BJ (cell line): ENCODE measurements at regions not wholly inside any gene's neighbourhood (a gene's known extent, or its start where the extent isn't known, plus 50 kb on each side); places are given as distances from the start of the nearest gene placed in this dataset.

ENCODE experiments used
- CTCF ChIA-PET: fragments of 350-600 bp; formaldehyde crosslinking; extraction: SDS; loops from one replicate; lab custom pipeline; 2021; ENCODE audit warnings: antibody characterized with exemption, inconsistent platforms; lab: Yijun Ruan, JAX
- POLR2A ChIA-PET: fragments of 300-600 bp; sonication (Branson Sonifier 250); formaldehyde crosslinking; extraction: SDS; loops from one replicate; lab custom pipeline; 2021; ENCODE audit warnings: antibody characterized with exemption; lab: Charles Lee
- DNase-seq: peaks from one replicate; pipeline ENCODE4 v3.0.0-alpha.2; 2011; ENCODE audit warnings: low read depth
- H3K27me3 ChIP-seq: 2 replicates; pipeline ENCODE4 v1.6.0; 2011; ENCODE audit warnings: low read length; ENCODE audit not compliant: control insufficient read depth, insufficient read depth
- H3K36me3 ChIP-seq: 2 replicates; pipeline ENCODE4 v1.5.1; 2011; ENCODE audit warnings: low read length; ENCODE audit not compliant: control insufficient read depth, insufficient read depth
- H3K4me3 ChIP-seq: 2 replicates; pipeline ENCODE4 v1.5.1; 2011; ENCODE audit warnings: low read depth, mild to moderate bottlenecking, control low read depth, low read length
- CTCF ChIP-seq: IDR thresholded peaks from 2 replicates; pipeline ENCODE4 v1.5.1; 2011; ENCODE audit warnings: low read depth, mild to moderate bottlenecking, control low read depth, inconsistent platforms, low read length, moderate library complexity; ENCODE audit not compliant: insufficient read depth

GRCh38 chr5:29261213-29261612 is 1932.3 kb upstream of the CDH6 start:
- TF ChIP-seq CTCF: no peak
- Histone ChIP-seq H3K27me3 (no peaks in the 10 kb centered on the region), H3K36me3 (no peaks in the 10 kb centered on the region), H3K4me3 (no peak overlapping the region)
- POLR2A ChIA-PET: no interaction called here
- no peak for DNase-seq
- CTCF ChIA-PET: no interaction called here

GRCh38 chr5:29252390-29252789 is 1941.1 kb upstream of the CDH6 start:
- Histone ChIP-seq H3K4me3 (no peak overlapping the region), H3K27me3 (no peaks in the 10 kb centered on the region), H3K36me3 (no peaks in the 10 kb centered on the region)
- no peak for DNase-seq
- ChIA-PET CTCF (no interaction called here), POLR2A (no interaction called here)
- TF ChIP-seq CTCF: no peak

GRCh38 chr5:29247346-29248028 is 1946.0 kb upstream of the CDH6 start:
- ChIA-PET POLR2A (no interaction called here), CTCF (no interaction called here)
- no peak for DNase-seq
- no peak for TF ChIP-seq CTCF
- Histone ChIP-seq H3K36me3 (no peaks in the 10 kb centered on the region), H3K27me3 (no peaks in the 10 kb centered on the region), H3K4me3 (no peak overlapping the region)

GRCh38 chr5:29240379-29240778 is 1953.1 kb upstream of the CDH6 start:
- Histone ChIP-seq H3K27me3 (no peaks in the 10 kb centered on the region), H3K4me3 (no peak overlapping the region), H3K36me3 (no peaks in the 10 kb centered on the region)
- no peak for DNase-seq
- ChIA-PET CTCF (no interaction called here), POLR2A (no interaction called here)
- no peak for TF ChIP-seq CTCF

GRCh38 chr5:29239606-29240005 is 1953.9 kb upstream of the CDH6 start:
- Histone ChIP-seq H3K4me3 (no peak overlapping the region), H3K27me3 (no peaks in the 10 kb centered on the region), H3K36me3 (no peaks in the 10 kb centered on the region)
- TF ChIP-seq CTCF: no peak
- no peak for DNase-seq
- CTCF ChIA-PET: no interaction called here
- POLR2A ChIA-PET: no interaction called here
